Activated CD4-positive, alpha-beta T cell treated with anti-CD3 and anti-CD28 coated beads, Interleukin-2, amount 50 U/mL, for 1 hour (primary cell): ENCODE measurements at regions not wholly inside any gene's neighbourhood (a gene's known extent, or its start where the extent isn't known, plus 50 kb on each side); places are given as distances from the start of the nearest gene placed in this dataset.

Source experiments
- DNase-seq: peaks from one replicate; pipeline ENCODE4 v3.0.0-alpha.2; 2020

DNA sequence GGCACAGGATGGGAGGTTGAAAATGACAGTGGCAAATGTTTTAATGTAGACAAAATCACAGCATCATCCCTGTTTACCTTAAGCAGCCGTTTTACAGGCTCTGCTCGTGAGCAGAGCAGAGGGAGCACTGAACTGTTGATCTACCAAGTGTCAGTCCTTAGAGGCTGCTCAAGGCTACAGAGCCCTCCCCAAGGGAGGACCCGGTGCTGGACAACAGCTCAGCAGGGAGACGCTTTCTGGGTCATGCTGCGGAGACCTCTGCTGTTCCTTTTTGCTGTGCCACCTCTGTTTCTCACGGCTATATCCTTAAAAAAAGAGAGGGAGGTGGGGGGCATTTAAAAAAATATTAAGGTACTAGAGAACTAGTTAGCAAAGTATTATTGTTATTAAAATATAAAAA lies 400.2 kb downstream of the GABRB3 start:
- DNase-seq = no peak

- DNase-seq = no peak
Observed at GRCh38 chr15:26365077-26365476, 407.8 kb downstream of the GABRB3 start.

- no peak for DNase-seq
Observed at GRCh38 chr15:26359855-26360254, 413.0 kb downstream of the GABRB3 start.

DNA sequence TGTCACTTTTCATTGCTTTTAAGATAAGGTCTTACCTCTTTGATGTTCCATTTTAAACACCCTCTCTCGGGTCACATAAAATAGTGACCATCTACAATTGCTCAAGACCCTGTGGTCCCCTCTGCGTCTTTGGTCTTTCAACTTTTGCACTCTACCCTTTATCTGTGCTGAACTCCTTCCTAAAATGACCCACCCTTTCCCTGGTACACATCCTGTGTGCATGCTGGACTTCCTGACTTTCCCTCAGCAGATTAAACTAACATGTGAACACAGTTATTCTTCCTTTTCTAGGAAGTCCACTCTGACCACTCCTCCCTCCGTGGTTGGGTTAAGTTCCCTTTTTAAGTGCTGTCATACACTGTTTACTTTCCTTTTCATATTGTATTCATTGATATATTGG lies 414.2 kb downstream of the GABRB3 start:
- DNase-seq = no peak

DNA sequence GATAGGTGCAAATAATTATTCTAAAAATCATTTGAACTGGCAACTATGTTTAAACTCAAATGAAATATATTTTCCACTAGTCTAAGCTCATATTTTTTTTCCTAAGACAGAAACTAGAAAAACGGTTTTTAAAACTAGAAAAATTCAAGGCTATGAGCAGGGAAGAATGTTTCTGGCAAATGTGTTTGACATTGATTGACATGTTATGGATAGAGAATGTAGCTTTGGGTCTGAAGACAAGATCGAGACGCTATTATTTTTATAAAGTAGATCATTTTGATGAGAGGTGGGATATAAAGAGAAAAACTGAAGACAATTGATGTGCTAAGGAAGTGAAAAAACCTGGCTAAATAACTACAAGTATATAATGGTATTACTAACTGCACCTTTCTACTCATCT lies 415.2 kb downstream of the GABRB3 start:
- no peak for DNase-seq

DNA sequence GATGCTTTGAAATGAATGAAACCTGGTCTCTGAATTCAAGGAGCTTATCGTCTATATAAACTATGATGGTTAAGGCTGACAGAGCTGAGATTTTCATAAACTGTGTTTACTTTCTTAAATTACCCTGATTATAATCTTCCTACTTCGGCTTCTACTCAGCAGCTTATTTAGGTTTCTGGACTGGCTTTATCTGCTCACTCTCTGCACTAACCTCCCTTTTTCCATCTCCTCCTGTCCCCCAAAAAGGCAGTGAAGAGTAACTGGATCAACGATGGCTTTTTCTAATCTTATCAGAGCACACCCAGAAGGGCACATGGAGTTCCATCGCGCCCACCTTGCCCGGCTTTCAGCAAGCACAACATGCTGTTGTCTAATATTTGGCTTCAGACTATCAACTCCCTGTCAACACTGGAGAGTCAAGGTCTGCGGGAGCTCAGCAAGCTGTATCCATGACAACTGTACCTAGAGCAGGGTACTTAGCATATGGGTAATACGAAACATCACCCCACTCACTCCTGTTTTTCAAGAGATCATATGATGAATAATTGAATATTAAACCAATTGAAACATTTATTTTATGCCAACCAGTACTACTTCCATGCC lies 417.3 kb downstream of the GABRB3 start:
- DNase-seq = no peak

DNA sequence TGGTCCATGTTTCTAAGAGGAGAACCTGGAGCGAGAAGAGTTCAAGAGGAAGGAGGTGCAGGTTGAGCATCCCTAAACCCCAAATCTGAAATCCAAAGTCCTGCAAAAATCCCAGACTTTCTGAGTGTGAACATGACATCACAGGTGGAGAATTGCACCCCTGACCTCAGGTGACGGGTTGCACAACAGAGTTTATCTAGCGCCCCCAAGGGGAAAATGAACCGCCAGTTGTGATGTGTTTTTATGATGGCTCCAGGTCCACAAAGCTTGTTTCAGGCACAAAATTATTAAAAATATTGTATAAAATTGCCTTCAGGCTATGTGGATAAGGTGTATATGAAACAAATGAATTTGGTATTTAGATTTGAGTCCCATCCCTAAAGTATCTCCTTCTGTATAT lies 420.0 kb downstream of the GABRB3 start:
- no peak for DNase-seq

DNA sequence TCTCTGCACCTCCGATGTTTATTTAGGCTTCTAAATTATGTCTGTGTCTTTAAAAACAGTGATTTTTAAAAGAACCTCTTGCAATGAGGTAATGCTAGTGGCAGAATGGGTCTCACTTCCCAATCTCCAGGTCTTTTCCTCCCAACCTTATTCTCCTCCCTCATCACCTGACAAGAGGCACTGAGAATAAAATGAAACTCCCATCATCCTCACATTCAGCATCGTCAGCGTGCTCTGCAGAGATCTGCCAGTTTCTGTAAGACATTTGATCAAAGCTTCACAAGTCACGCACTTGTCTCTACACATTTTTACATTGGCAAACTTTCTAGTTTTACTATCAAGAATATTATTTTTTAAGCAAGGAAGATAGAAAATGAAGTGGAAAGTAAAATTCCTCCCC lies 420.5 kb downstream of the GABRB3 start:
- no peak for DNase-seq

DNA sequence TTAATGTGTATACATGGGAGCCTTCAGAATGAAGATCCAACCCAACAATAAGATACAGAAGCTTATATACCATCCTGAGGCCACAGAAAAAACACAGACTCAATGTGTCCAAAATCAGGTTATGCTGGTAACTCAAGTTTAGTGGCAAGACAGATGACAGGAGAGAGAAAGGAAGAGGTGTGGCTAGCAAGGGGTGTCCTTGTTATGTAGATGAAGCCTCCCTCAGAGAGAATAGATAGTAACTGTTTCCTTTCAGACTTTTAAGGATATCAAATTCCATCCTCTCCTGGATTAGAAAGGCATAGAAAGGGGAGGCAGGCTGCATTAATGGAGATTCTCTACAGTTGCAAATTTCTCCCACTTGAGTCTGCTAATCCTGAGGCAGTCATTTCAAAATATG lies 447.4 kb downstream of the GABRB3 start:
- DNase-seq = no peak

DNA sequence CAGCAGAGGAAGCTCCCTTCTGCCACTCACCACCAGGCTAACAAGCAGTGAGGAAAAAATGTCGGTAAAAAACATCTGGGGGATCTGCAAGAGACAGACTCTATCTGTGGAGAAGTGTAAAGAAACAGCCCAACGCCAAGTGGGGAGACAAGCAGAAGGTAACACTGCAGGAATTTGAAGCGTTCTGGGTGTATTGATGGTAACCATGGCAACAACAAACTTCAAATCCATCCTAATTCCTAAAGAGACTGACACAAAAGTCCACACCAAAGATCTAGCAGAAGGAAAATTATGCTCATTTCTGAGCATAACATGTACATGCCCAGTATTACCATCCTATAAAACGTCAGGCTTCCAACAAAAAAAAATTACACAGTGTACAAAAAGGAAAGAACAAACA lies 449.3 kb downstream of the GABRB3 start:
- DNase-seq = no peak

DNA sequence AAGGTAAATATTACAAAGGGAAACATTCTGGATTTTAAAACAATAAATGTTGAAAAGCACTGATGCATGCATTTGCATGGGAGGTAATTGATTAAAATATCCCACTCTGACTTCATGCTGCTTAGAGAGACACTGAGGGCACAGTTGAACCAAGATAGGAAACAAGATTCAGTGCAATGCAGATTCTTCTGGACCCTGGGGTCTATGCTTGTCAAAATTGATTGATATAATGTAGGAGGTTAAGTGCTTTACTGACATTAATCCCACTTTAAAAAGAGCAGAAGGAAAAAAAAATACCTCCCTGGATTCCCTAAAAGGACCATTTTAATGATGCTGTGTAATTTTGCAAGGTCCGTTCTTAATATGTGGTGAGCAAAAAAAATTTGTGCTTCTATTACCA lies 454.2 kb downstream of the GABRB3 start:
- DNase-seq = no peak

DNA sequence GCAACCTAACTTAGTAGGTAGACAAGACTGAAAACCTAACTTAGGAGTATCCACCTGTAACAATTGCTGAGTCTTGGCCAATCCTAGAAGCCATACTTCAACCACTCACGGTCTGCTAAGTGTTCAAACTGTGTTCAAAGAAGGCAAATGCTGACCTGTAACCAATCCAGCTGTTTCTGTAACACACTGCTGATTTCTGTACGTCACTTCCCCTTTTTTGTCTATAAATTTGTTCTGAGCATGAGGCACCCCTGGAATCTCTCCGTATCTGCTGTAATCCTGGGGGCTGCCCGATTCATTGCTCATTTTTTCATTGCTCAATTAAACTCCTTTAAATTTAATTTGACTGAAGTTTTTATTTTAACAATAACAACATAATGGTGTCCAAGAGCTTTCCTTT lies 451.4 kb upstream of the ATP10A start:
- no peak for DNase-seq

- no peak for DNase-seq
Observed at GRCh38 chr15:26311710-26312236, 448.6 kb upstream of the ATP10A start.

DNA sequence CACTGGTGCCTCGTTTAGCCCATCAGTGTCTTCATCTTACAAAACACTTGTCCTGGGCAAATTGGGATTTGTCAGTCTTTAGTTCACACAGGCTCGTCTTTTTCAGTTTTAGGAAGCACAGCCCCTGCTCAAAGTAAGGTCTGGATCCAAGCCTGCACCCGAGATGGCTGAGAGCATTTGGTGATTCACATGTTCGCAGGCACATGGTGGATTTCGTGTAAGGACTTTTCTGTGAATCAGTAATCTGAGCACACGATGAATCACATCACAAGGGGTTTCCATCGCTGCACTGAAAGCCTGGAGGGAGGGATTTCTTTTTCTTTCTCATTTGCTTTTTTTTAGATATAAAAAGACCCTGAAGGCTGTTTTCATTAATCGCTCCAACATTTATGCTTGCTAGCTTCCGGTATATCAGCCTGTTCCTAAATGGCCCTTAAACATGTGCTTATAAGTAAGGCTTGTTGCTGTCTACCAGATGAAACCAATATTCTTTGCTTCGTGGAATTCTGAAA lies 435.6 kb upstream of the ATP10A start:
- no peak for DNase-seq

DNA sequence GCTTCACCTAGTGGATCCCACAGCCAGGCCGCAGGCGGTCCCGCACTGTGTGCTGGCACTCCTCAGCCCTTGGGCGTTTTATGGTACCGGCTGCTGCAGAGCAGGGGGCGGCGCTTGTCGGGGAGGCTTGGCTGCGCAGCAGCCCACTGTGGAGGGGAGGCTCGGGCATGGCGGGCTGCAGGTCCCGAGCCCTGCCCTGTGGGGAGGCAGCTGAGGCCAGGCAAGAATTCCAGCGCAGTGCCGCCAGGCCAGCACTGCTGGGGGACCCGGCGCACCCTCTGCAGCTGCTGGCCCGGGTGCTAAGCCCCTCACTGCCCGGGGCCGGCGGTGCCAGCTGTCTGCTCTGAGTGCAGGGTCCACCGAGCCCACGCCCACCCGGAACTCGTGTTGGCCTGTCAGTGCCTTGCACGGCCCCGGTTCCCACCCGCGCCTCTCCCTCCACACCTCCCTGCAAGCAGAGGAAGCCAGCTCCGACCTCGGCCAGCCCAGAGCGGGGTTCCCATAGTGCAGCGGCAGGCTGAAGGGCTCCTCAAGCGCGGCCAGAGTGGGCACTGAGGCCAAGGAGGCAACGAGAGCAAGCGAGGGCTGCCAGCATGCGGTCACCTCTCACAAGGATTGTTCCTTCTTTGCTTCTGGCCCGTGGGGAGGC lies 435.0 kb upstream of the ATP10A start:
- no peak for DNase-seq

DNA sequence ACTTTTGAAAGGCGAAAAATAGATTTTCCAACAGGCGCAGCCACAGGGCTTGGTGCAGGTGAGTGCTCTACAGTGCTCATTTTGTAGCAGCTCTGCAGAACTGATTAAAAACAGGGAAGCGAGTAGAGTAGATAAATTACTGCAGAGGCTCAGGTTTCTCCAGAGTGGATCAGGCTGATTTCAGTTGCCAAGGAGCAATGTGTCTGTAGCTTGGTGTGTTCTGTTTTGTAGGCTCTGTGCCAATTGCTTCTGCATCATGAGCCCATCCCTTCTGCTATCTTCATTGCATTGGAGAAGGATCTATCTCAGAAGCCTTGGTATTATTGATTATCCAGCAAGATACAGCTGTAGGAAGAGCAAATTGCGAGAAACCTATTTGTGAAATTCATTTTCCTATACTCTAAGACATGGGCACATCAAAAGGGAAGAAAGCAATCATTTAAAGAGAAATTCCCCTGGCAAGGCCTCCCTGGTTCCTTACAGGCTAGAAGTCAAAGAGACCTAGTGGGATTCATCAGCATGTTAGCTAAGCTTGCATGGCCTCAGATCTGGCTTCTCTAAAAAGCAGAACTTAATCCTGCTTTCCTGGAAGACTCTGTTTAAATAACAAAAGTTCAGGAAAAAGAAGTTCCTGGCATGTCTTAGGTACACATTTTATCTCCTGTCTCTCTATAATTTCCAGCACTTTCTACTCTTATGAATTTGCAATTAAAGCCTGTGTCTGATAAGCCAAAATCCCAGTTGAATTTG lies 432.4 kb upstream of the ATP10A start:
- no peak for DNase-seq

DNA sequence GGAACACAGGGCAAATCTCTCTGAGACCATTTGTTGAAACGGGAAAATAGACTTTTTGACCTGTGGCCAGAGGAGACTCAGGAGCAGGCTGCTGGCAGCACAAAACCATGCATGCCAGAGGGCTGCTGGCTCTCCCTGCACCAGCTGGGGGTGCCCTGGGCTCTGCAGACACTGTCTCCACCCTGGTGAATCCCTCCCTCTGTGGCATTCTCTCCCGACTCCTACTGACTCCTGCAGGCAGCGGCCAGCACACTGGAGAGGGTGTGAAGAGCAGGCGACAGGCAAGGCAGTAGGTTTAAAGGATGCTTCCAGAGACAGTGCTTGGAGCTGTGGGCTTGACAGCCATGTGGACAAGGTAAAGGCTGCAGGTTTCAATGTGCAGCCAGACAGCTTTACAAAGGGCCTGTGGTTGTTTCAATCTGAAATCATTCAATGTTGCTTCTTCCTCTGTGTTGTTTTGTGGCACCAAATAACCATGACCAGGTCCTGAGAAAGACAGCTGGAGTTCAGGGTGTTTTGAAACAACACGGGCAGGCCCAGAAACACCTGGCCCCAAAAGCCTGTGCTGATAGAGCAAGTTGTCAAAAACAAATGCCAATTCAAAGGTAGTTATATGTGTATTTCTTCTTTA lies 431.0 kb upstream of the ATP10A start:
- DNase-seq = no peak

GRCh38 chr15:26287381-26287780 lies 424.3 kb upstream of the ATP10A start:
- DNase-seq = no peak

GRCh38 chr15:26280281-26280680 lies 417.2 kb upstream of the ATP10A start:
- DNase-seq = no peak

DNA sequence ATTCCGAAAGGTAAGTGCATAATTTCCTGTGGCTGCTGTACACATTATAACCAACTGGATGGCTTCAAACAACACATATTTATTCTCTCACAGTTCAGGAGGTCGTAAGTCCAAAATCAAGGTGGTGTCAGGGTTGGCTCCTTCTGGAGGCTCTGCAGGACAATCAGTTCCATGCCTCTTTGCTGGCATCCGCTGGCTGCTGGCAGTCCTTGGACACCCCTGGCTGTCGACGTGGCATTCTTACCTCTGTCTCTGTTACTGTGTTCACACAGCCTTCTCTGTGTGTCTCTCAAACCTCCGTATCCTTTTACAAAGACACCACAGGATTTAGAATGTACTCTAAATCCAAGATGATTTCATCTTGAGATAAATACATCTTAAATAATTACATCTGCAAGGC lies 398.8 kb upstream of the ATP10A start:
- DNase-seq = no peak

GRCh38 chr15:26261413-26261812 lies 398.3 kb upstream of the ATP10A start:
- no peak for DNase-seq

GRCh38 chr15:26260517-26261133 lies 397.5 kb upstream of the ATP10A start:
- peak; percentile 7 for DNase-seq

- DNase-seq = no peak
Observed at GRCh38 chr15:26259581-26259980, 396.5 kb upstream of the ATP10A start.
